NCI-H2171 (cell line): ENCODE measurements at regions not wholly inside any gene's neighbourhood (a gene's known extent, or its start where the extent isn't known, plus 50 kb on each side); places are given as distances from the start of the nearest gene placed in this dataset.
"Not testable (repeated sequence)": the region's sequence is repeated elsewhere in the genome, so short reads cannot be mapped to it uniquely, and the experiment has no call there.

Source experiments
- DNase-seq: peaks from one replicate; lab custom pipeline; 2025; lab: John Stamatoyannopoulos, UW

GRCh38 chr15:87533637-87534036, 722.9 kb downstream of the NTRK3 start:
- DNase-seq, result not testable (repeated sequence)

- DNase-seq, result no peak
Observed at GRCh38 chr15:87528873-87529272, 727.7 kb downstream of the NTRK3 start.

- no peak for DNase-seq
Observed at GRCh38 chr15:87527875-87528274, 728.7 kb downstream of the NTRK3 start.

- no peak for DNase-seq
Observed at GRCh38 chr15:87527416-87527815, 729.1 kb downstream of the NTRK3 start.

- no peak for DNase-seq
Observed at GRCh38 chr15:87523516-87523915, 733.0 kb downstream of the NTRK3 start.

- no peak for DNase-seq
Observed at GRCh38 chr15:87522997-87523396, 733.5 kb downstream of the NTRK3 start.

GRCh38 chr15:87518957-87519356, 737.6 kb downstream of the NTRK3 start:
- no peak for DNase-seq

- no peak for DNase-seq
Observed at GRCh38 chr15:87508086-87508485, 748.5 kb downstream of the NTRK3 start.

- DNase-seq, result no peak
Observed at GRCh38 chr15:87502173-87502572, 754.4 kb downstream of the NTRK3 start.

GRCh38 chr15:87500240-87500639, 756.3 kb downstream of the NTRK3 start:
- no peak for DNase-seq

- no peak for DNase-seq
Observed at GRCh38 chr15:87498560-87498959, 758.0 kb downstream of the NTRK3 start.

GRCh38 chr15:87496795-87497194, 759.7 kb downstream of the NTRK3 start:
- no peak for DNase-seq

- no peak for DNase-seq
Observed at GRCh38 chr15:87496109-87496508, 760.4 kb downstream of the NTRK3 start.

GRCh38 chr15:87493803-87494202, 762.7 kb downstream of the NTRK3 start:
- no peak for DNase-seq

- no peak for DNase-seq
Observed at GRCh38 chr15:87492321-87492720, 764.2 kb downstream of the NTRK3 start.

- no peak for DNase-seq
Observed at GRCh38 chr15:87490666-87491065, 765.9 kb downstream of the NTRK3 start.

- no peak for DNase-seq
Observed at GRCh38 chr15:87489902-87490665, 766.5 kb downstream of the NTRK3 start.

GRCh38 chr15:87489456-87489855, 767.1 kb downstream of the NTRK3 start:
- DNase-seq, result no peak

- no peak for DNase-seq
Observed at GRCh38 chr15:87487484-87487883, 769.1 kb downstream of the NTRK3 start.

GRCh38 chr15:87483468-87483867, 773.1 kb downstream of the NTRK3 start:
- no peak for DNase-seq

GRCh38 chr15:87481126-87481525, 775.4 kb downstream of the NTRK3 start:
- DNase-seq, result no peak

- DNase-seq, result no peak
Observed at GRCh38 chr15:87478687-87479072, 777.9 kb downstream of the NTRK3 start.

- no peak for DNase-seq
Observed at GRCh38 chr15:87477737-87478686, 778.5 kb downstream of the NTRK3 start.
